Heart left ventricle (tissue), 16 donors: ENCODE measurements at regions not wholly inside any gene's neighbourhood (a gene's known extent, or its start where the extent isn't known, plus 50 kb on each side); places are given as distances from the start of the nearest gene placed in this dataset.

ENCODE experiments used
- ATAC-seq, 4 donors: fragments of 200-7000 bp; cut with Tn5 transposase; one replicate each; pipeline ENCODE4 v1.9.1; 2020 to 2022; ENCODE audit warnings: moderate library complexity in 4 of 4, mild to moderate bottlenecking in 3 of 4, moderate number of reproducible peaks in 1 of 4
- DNase-seq, 5 donors: peaks; one replicate each; pipeline ENCODE4 v3.0.0-alpha.2; 2020
- H3K27ac ChIP-seq, 12 donors: fragments of 200-600 bp; sonication (generic) in 4 of 12; one replicate each; pipeline versions ENCODE4 v1.5.0 to v1.8.0; 2016 to 2022; ENCODE audit warnings: mild to moderate bottlenecking in 2 of 12
- H3K27me3 ChIP-seq, 9 donors: fragments of 200-600 bp; sonication (generic) in 2 of 9; one replicate each; pipeline versions ENCODE4 v1.5.1 to v1.8.0; 2016 to 2022; ENCODE audit warnings: mild to moderate bottlenecking in 3 of 9
- H3K36me3 ChIP-seq, 9 donors: fragments of 200-600 bp; sonication (generic) in 2 of 9; one replicate each; pipeline versions ENCODE4 v1.5.0 to v1.8.0; 2018 to 2022; ENCODE audit warnings: mild to moderate bottlenecking in 2 of 9
- H3K4me1 ChIP-seq, 12 donors: fragments of 200-600 bp; sonication (generic) in 4 of 12; one replicate each; pipeline versions ENCODE4 v1.5.0 to v1.8.0; 2016 to 2022; ENCODE audit warnings: mild to moderate bottlenecking in 3 of 12
- H3K4me3 ChIP-seq, 12 donors: fragments of 200-600 bp; sonication (generic) in 4 of 12; one replicate each; pipeline versions ENCODE4 v1.5.0 to v1.8.0; 2017 to 2022; ENCODE audit warnings: mild to moderate bottlenecking in 9 of 12, moderate library complexity in 4 of 12
- H3K9me3 ChIP-seq, 12 donors: fragments of 200-600 bp; sonication (generic) in 4 of 12; one replicate each; pipeline versions ENCODE4 v1.5.0 to v1.8.0; 2016 to 2022; ENCODE audit warnings: mild to moderate bottlenecking in 1 of 12
- POLR2A ChIP-seq, 2 donors: fragments of 450-650 bp; IDR thresholded peaks; one replicate each; pipeline ENCODE4 v1.6.1; 2017; ENCODE audit warnings: antibody characterized with exemption in 2 of 2, mild to moderate bottlenecking in 2 of 2, moderate library complexity in 2 of 2
- WGBS, 4 donors: extraction: QIAGEN DNeasy Blood & Tissue Kit in 2 of 4; methylation state at CpG; one replicate each; pipeline versions ENCODE4 v1.1.5 to v1.1.7; 2013 to 2018; 5-methylcytosine and 5-hydroxymethylcytosine counted together
- intact Hi-C, 10 donors: fragments of 100-400 bp; cut with DNase I; formaldehyde crosslinking; loops; one replicate each; pipeline versions ENCODE4 v1.11.1 to v1.14.2; 2022
- TF ChIP-seq, protein P1 (sequence below), 12 donors: fragments of 200-600 bp; sonication (generic) in 4 of 12; IDR thresholded peaks; one replicate each; pipeline versions ENCODE4 v1.5.0 to v1.8.0; 2018 to 2022; ENCODE audit warnings: antibody characterized with exemption in 12 of 12, mild to moderate bottlenecking in 5 of 12
- donor health status: ischemic (EF 13 %, LVEDD 7.1; RV severe dilation, severe dysfunction).
- donor health status: healthy with polysubstance abuse.
- donor health status: DM: no; HTN: yes; CAD: no.
- donor health status: DM: no; HTN: no; CAD: no.
- donor health status: ischemic (EF 25% LVEDD 6.9; RV normal size, moderate dysfunction).
- donor health status: ischemic (EF 25% LVEDD 5.7; RV mildly dilated, moderate dysfunction).
- donor health status: healthy.
- donor health status: DM: yes; HTN: yes; CAD: no.
- donor health status: ischemic (EF 35%, LVEDD 5.7; RV mildly dilated, moderate dysfunction).
- donor health status: nonischemic (EF 11% LVEDD 7.7; RV severe dilation, severe dysfunction).
- donor health status: DM: yes; HTN: yes; CAD: no.
- donor health status: PGD.
- donor health status: ischemic (EF 29% LVEDD 5.4; RV normal size, mild dysfunction).
- donor health status: nonischemic (EF 23%, LVEDD 6.1; RV moderate dilation, normal function).

- no peak for DNase-seq
- intact Hi-C loops, result loop anchor here in 3 of 10 donors (5.0 to 10.0 kb wide), 2 partner anchors 218 to 485 kb away; no protein-coding TSS in a partner anchor
- no peak for ATAC-seq
- H3K27me3 ChIP-seq, result no peaks in the 10 kb centered on the region
- TF ChIP-seq POLR2A (IDR thresholded peaks at IDR 0.05), result no peak
- TF ChIP-seq, protein P1, sequence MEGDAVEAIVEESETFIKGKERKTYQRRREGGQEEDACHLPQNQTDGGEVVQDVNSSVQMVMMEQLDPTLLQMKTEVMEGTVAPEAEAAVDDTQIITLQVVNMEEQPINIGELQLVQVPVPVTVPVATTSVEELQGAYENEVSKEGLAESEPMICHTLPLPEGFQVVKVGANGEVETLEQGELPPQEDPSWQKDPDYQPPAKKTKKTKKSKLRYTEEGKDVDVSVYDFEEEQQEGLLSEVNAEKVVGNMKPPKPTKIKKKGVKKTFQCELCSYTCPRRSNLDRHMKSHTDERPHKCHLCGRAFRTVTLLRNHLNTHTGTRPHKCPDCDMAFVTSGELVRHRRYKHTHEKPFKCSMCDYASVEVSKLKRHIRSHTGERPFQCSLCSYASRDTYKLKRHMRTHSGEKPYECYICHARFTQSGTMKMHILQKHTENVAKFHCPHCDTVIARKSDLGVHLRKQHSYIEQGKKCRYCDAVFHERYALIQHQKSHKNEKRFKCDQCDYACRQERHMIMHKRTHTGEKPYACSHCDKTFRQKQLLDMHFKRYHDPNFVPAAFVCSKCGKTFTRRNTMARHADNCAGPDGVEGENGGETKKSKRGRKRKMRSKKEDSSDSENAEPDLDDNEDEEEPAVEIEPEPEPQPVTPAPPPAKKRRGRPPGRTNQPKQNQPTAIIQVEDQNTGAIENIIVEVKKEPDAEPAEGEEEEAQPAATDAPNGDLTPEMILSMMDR (IDR thresholded peaks at IDR 0.05), result no peak
- H3K9me3 ChIP-seq, result no peaks in the 10 kb centered on the region
- no peak overlapping the region for H3K27ac ChIP-seq
- H3K36me3 ChIP-seq, result no peaks in the 10 kb centered on the region
- 55 to 73% (median 69%) methylated on average over 6 of the region's 6 CpGs for WGBS, 4 donors
- no peak overlapping the region for H3K4me3 ChIP-seq
- peaks cover 0 to 48% (median 21%) of the 10 kb centered on the region in 12 donors for H3K4me1 ChIP-seq
Measured at GRCh38 chr5:68950125-68950524, 143.7 kb upstream of the SLC30A5 start.

DNA sequence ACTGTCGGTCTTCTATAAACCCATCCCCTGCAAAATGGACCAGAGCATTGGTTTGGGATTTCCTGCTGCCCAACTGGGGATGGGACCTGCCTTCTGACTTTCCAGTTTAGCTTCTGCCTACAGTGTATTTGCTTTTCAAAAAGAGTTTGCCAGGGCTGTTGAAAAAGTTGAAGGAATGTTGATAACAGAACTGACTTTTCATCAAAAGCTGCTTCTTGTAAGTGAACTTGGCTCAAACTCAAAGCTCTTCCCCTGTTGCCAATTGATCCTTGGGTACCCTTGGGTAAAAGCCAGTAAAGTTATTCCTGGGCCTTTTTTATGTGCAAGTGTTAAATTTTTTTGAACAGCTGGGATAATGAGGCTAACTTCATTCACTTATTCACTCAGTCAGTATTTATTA is 142.9 kb upstream of the SLC30A5 start:
- TF ChIP-seq, protein P1 (IDR thresholded peaks at IDR 0.05), result no peak
- TF ChIP-seq POLR2A (IDR thresholded peaks at IDR 0.05), result no peak
- no peak for ATAC-seq
- intact Hi-C loops, result loop anchor here in 3 of 10 donors (5.0 to 10.0 kb wide), 2 partner anchors 219 to 486 kb away; no protein-coding TSS in a partner anchor

GRCh38 chr5:68953231-68953874 is 140.5 kb upstream of the SLC30A5 start:
- intact Hi-C loops, result loop anchor here in 3 of 10 donors (5.0 to 10.0 kb wide), 2 partner anchors 221 to 489 kb away; no protein-coding TSS in a partner anchor
- TF ChIP-seq POLR2A (IDR thresholded peaks at IDR 0.05), result no peak
- TF ChIP-seq, protein P1 (IDR thresholded peaks at IDR 0.05), result no peak
- H3K4me3 ChIP-seq, result no peak overlapping the region
- H3K4me1 ChIP-seq, result peaks cover 0 to 48% (median 21%) of the 10 kb centered on the region in 12 donors
- H3K27ac ChIP-seq, result peak overlapping the region in 3 of 12 donors; percentile 12 to 40 (median 27)
- ATAC-seq (no peak), DNase-seq (no peak)
- WGBS, 4 donors, result 45 to 56% (median 54%) methylated on average over 3 of the region's 3 CpGs
- no peaks in the 10 kb centered on the region for H3K27me3 ChIP-seq
- H3K9me3 ChIP-seq, result no peaks in the 10 kb centered on the region
- no peaks in the 10 kb centered on the region for H3K36me3 ChIP-seq

More for the DNA sequence above, 142.9 kb upstream of the SLC30A5 start:
- no peak for DNase-seq
- Histone ChIP-seq H3K4me1 (peaks cover 0 to 48% (median 21%) of the 10 kb centered on the region in 12 donors), H3K36me3 (no peaks in the 10 kb centered on the region), H3K4me3 (no peak overlapping the region), H3K27me3 (no peaks in the 10 kb centered on the region), H3K27ac (no peak overlapping the region), H3K9me3 (no peaks in the 10 kb centered on the region)
- WGBS, 4 donors, result 58 to 100% (median 75%) methylated on average over 1 of the region's 1 CpG

DNA sequence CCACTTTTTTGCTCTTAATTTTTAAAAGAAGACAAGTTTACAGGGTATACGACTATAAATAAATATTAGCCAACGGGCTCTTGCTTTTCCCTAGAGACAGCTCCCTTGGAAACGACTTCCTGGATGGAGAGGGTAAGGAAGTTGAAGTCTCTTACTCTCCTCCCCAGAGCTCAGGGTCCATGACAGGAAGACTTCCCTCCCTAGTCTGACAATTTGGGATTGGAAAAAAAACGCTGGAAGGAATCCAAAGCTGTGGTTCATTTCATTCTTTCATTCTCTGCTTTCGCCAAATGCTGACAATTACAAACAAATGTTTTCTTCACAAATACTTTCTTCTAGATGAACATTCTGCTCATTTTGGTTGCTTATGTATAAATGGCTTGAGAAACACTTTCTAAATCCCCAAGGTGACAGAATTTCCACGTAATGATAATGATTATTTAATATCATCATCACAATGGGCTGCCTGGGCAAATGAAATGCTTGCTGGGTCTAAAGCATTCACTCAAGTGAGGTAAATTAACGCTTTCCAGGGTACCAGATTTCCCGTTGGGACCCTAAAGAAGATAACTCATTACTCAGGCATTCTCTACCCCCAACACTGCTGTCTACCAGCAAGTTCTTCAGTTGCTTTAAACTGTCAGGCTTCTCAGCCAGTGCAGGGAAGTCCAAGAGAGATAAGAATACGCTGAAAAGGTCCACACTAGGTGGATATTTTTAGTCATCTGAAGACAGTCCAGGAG is 139.8 kb upstream of the SLC30A5 start:
- Histone ChIP-seq H3K4me1 (peaks cover 0 to 48% (median 21%) of the 10 kb centered on the region in 12 donors), H3K27me3 (no peaks in the 10 kb centered on the region), H3K9me3 (no peaks in the 10 kb centered on the region), H3K36me3 (no peaks in the 10 kb centered on the region), H3K27ac (peak overlapping the region in 5 of 12 donors; percentile 11 to 40 (median 24)), H3K4me3 (no peak overlapping the region)
- peak in 3 of 4 donors; percentile 77 to 85 (median 82) for ATAC-seq
- DNase-seq, result peak in 1 of 5 donors; percentile 60
- intact Hi-C loops, result loop anchor here in 3 of 10 donors (5.0 to 10.0 kb wide), 2 partner anchors 222 to 489 kb away; no protein-coding TSS in a partner anchor
- 11 to 32% (median 20%) methylated on average over 9 of the region's 9 CpGs for WGBS, 4 donors
- no peak for TF ChIP-seq POLR2A (IDR thresholded peaks at IDR 0.05)
- TF ChIP-seq, protein P1 (IDR thresholded peaks at IDR 0.05), result no peak
